ENCODE measurements at regions not wholly inside any gene's neighbourhood (a gene's known extent, or its start where the extent isn't known, plus 50 kb on each side); places are given as distances from the start of the nearest gene placed in this dataset.

- TF ChIP-seq CTCF (IDR thresholded peaks at IDR 0.05; ENCODE audit: extremely low read depth in 1 of 2, insufficient read depth in 1 of 2, low read depth in 1 of 2, low read length in 2 of 2) = no peak
- TF ChIP-seq POLR2A (IDR thresholded peaks at IDR 0.05; ENCODE audit: low read depth, low read length) = no peak
These were observed 152.0 kb upstream of the HS3ST3A1 start for GRCh38 chr17:13753771-13754170.

All from endothelial cell of umbilical vein (primary cell).